Panc1 (cell line): ENCODE measurements at regions not wholly inside any gene's neighbourhood (a gene's known extent, or its start where the extent isn't known, plus 50 kb on each side); places are given as distances from the start of the nearest gene placed in this dataset.

Experiments
- ATAC-seq: fragments of 200-7000 bp; cut with Tn5 transposase; 2 replicates; pipeline ENCODE4 v1.9.1; 2020; ENCODE audit warnings: mild to moderate bottlenecking, moderate library complexity
- BruUV-seq: library from RNA; stranded (reverse); fragments of 400-500 nt; replicated peaks from 2 replicates; lab custom pipeline; 2021; lab: Mats Ljungman, UMichigan
- CTCF ChIA-PET: fragments of 300-600 bp; sonication (Branson Sonifier 250); formaldehyde crosslinking; loops from one replicate; lab custom pipeline; 2022; ENCODE audit warnings: antibody characterized with exemption; lab: Charles Lee
- POLR2A ChIA-PET: fragments of 300-600 bp; sonication (Branson Sonifier 250); formaldehyde crosslinking; loops from one replicate; lab custom pipeline; 2022; ENCODE audit warnings: antibody characterized with exemption; lab: Charles Lee
- DNase-seq: peaks from one replicate; pipeline ENCODE4 v3.0.0-alpha.2; 2010; ENCODE audit warnings: low read depth, low spot score
- H3K27ac ChIP-seq: 2 replicates; pipeline ENCODE4 v1.5.1; 2011; ENCODE audit warnings: mild to moderate bottlenecking, low read length, inconsistent platforms
- H3K27me3 ChIP-seq: fragments of 200-500 bp; sonication (Bioruptor generic); 2 replicates; pipeline ENCODE4 v1.6.0; 2014; ENCODE audit warnings: low read length, inconsistent platforms; ENCODE audit not compliant: control insufficient read depth, insufficient read depth
- H3K36me3 ChIP-seq: fragments of 200-500 bp; sonication (Bioruptor generic); 2 replicates; pipeline ENCODE4 v1.5.1; 2014; ENCODE audit warnings: inconsistent platforms, mild to moderate bottlenecking, low read length, moderate library complexity; ENCODE audit not compliant: control insufficient read depth, insufficient read depth
- H3K4me1 ChIP-seq: 2 replicates; pipeline ENCODE4 v1.5.1; 2011; ENCODE audit warnings: inconsistent platforms, mild to moderate bottlenecking, low read length, moderate library complexity; ENCODE audit not compliant: control insufficient read depth, insufficient read depth
- H3K4me3 ChIP-seq, 2 experiments: 2 replicates each; pipeline ENCODE4 v1.5.1; 2011 to 2012; ENCODE audit warnings: low read depth in 2 of 2, low read length in 2 of 2, mild to moderate bottlenecking in 2 of 2, inconsistent platforms in 1 of 2, moderate library complexity in 1 of 2
- H3K9me3 ChIP-seq: fragments of 200-500 bp; sonication (Bioruptor generic); 2 replicates; pipeline ENCODE4 v1.5.1; 2014; ENCODE audit warnings: low read depth, mild to moderate bottlenecking, inconsistent platforms, low read length, moderate library complexity; ENCODE audit not compliant: control insufficient read depth, insufficient read depth
- CTCF ChIP-seq: fragments of 450-650 bp; IDR thresholded peaks from 2 replicates; pipeline ENCODE4 v1.5.1; 2017; ENCODE audit warnings: mild to moderate bottlenecking
- POLR2AphosphoS5 ChIP-seq: IDR thresholded peaks from 2 replicates; pipeline ENCODE4 v1.6.1; 2012; ENCODE audit warnings: mild to moderate bottlenecking, low read depth, low read length, moderate library complexity
- REST ChIP-seq, 2 experiments: IDR thresholded peaks; 2 replicates each; pipeline ENCODE4 v1.6.1; 2011 to 2012; ENCODE audit warnings: low read depth in 2 of 2, control low read depth in 1 of 2, low read length in 1 of 2, mild to moderate bottlenecking in 1 of 2, moderate library complexity in 1 of 2; ENCODE audit not compliant: insufficient read depth in 1 of 2
- SIN3A ChIP-seq: IDR thresholded peaks from 2 replicates; pipeline ENCODE4 v1.6.1; 2012; ENCODE audit warnings: low read depth, mild to moderate bottlenecking, low read length, moderate library complexity, borderline replicate concordance; ENCODE audit not compliant: insufficient read depth
- TCF7L2 ChIP-seq: IDR thresholded peaks from 2 replicates; pipeline ENCODE4 v1.6.1; 2011; ENCODE audit warnings: mild to moderate bottlenecking, low read depth, low read length, inconsistent platforms
- in situ Hi-C: cut with HindIII; loops from 2 replicates; pipeline ENCODE4 v1.10.0; 2016; ENCODE audit warnings: low sequenced_read_pairs, low pct_unique_long_range_greater_than_20kb
- intact Hi-C: fragments of 100-400 bp; cut with micrococcal nuclease; formaldehyde crosslinking; loops from one replicate; pipeline ENCODE4 v1.10.0; 2022; ENCODE audit not compliant: unreplicated experiment

- intact Hi-C loops (no loop called here), in situ Hi-C loops (no loop called here)
- ChIA-PET CTCF (no interaction called here), POLR2A (interaction anchor here (0.5 kb wide), 1 partner anchor 91 kb away, joined by 3 read pairs; no protein-coding TSS in a partner anchor)
- Histone ChIP-seq H3K36me3 (no peaks in the 10 kb centered on the region), H3K4me1 (peaks cover 9% of the 10 kb centered on the region; the same call in 1 of the 2 replicates), H3K27ac (no peak overlapping the region), H3K27me3 (no peaks in the 10 kb centered on the region), H3K9me3 (peaks cover 13% of the 10 kb centered on the region; the same call in 1 of the 2 replicates), H3K4me3 (no peak overlapping the region)
- TF ChIP-seq SIN3A (no peak), REST (IDR thresholded peaks at IDR 0.05; ENCODE audit: insufficient read depth in 1 of 2, low read depth in 2 of 2, low read length in 1 of 2) (no peak), CTCF (no peak), TCF7L2 (no peak), POLR2AphosphoS5 (no peak)
- ATAC-seq, result no peak
- no peak for DNase-seq
- no TSS peak for BruUV-seq
These were observed 88.0 kb upstream of the SVIL start for GRCh38 chr10:29722777-29723176.

- ChIA-PET POLR2A (no interaction called here), CTCF (no interaction called here)
- Histone ChIP-seq H3K4me1 (peaks cover 7% of the 10 kb centered on the region), H3K4me3 (no peak overlapping the region), H3K36me3 (no peaks in the 10 kb centered on the region; the same call in 1 of the 2 replicates), H3K9me3 (peaks cover 13% of the 10 kb centered on the region; the same call in 1 of the 2 replicates), H3K27ac (no peak overlapping the region), H3K27me3 (no peaks in the 10 kb centered on the region)
- in situ Hi-C loops (no loop called here), intact Hi-C loops (no loop called here)
- DNase-seq (no peak), ATAC-seq (no peak)
- BruUV-seq, result no TSS peak
- TF ChIP-seq TCF7L2 (no peak), REST (IDR thresholded peaks at IDR 0.05; ENCODE audit: insufficient read depth in 1 of 2, low read depth in 2 of 2, low read length in 1 of 2) (no peak), CTCF (no peak), POLR2AphosphoS5 (no peak), SIN3A (no peak)
These were observed 85.4 kb upstream of the SVIL start for GRCh38 chr10:29720149-29720548.
